ENCODE measurements at regions not wholly inside any gene's neighbourhood (a gene's known extent, or its start where the extent isn't known, plus 50 kb on each side); places are given as distances from the start of the nearest gene placed in this dataset.

GRCh38 chr14:34138175-34138574, 187.3 kb upstream of the EGLN3 start:
- H3K27ac ChIP-seq (replicated peaks) = no peak overlapping the region
- intact Hi-C loops (cut with micrococcal nuclease) = no loop called here
- peaks cover 15% of the 10 kb centered on the region for H3K4me1 ChIP-seq
- H3K27me3 ChIP-seq (ENCODE audit: low read depth) = no peaks in the 10 kb centered on the region
- DNase-seq = no peak
- H3K9me3 ChIP-seq (replicated peaks) = peaks cover 23% of the 10 kb centered on the region
- no peak for TF ChIP-seq CTCF (IDR thresholded peaks at IDR 0.05; ENCODE audit: borderline replicate concordance)
- H3K36me3 ChIP-seq = no peaks in the 10 kb centered on the region
- no peak overlapping the region for H3K4me3 ChIP-seq

GRCh38 chr14:34137001-34137745, 186.3 kb upstream of the EGLN3 start:
- no peak for TF ChIP-seq CTCF (IDR thresholded peaks at IDR 0.05; ENCODE audit: borderline replicate concordance)
- intact Hi-C loops (cut with micrococcal nuclease) = no loop called here

GRCh38 chr14:34135492-34135891, 184.6 kb upstream of the EGLN3 start:
- intact Hi-C loops (cut with micrococcal nuclease) = no loop called here
- Histone ChIP-seq H3K27ac (replicated peaks) (no peak overlapping the region), H3K4me3 (no peak overlapping the region), H3K27me3 (ENCODE audit: low read depth) (no peaks in the 10 kb centered on the region), H3K36me3 (no peaks in the 10 kb centered on the region), H3K4me1 (peaks cover 27% of the 10 kb centered on the region), H3K9me3 (replicated peaks) (no peaks in the 10 kb centered on the region)
- DNase-seq = no peak
- TF ChIP-seq CTCF (IDR thresholded peaks at IDR 0.05; ENCODE audit: borderline replicate concordance) = no peak

More at GRCh38 chr14:34137001-34137745, 186.3 kb upstream of the EGLN3 start:
- DNase-seq = no peak
- Histone ChIP-seq H3K27me3 (ENCODE audit: low read depth) (no peaks in the 10 kb centered on the region), H3K36me3 (no peaks in the 10 kb centered on the region), H3K27ac (replicated peaks) (no peak overlapping the region), H3K9me3 (replicated peaks) (peaks cover 13% of the 10 kb centered on the region), H3K4me3 (no peak overlapping the region), H3K4me1 (peaks cover 15% of the 10 kb centered on the region)

- intact Hi-C loops (cut with micrococcal nuclease) = no loop called here
- H3K27ac ChIP-seq (replicated peaks) = no peak overlapping the region
- no peak overlapping the region for H3K4me3 ChIP-seq
- peaks cover 28% of the 10 kb centered on the region for H3K4me1 ChIP-seq
- no peaks in the 10 kb centered on the region for H3K36me3 ChIP-seq
- no peak for DNase-seq
- H3K9me3 ChIP-seq (replicated peaks) = no peaks in the 10 kb centered on the region
- H3K27me3 ChIP-seq (ENCODE audit: low read depth) = no peaks in the 10 kb centered on the region
- no peak for TF ChIP-seq CTCF (IDR thresholded peaks at IDR 0.05; ENCODE audit: borderline replicate concordance)
Observed at GRCh38 chr14:34134484-34134883, 183.6 kb upstream of the EGLN3 start.

- no peaks in the 10 kb centered on the region for H3K36me3 ChIP-seq
- TF ChIP-seq CTCF (IDR thresholded peaks at IDR 0.05; ENCODE audit: borderline replicate concordance) = no peak
- no peak for DNase-seq
- no peaks in the 10 kb centered on the region for H3K9me3 ChIP-seq (replicated peaks)
- intact Hi-C loops (cut with micrococcal nuclease) = no loop called here
- H3K27ac ChIP-seq (replicated peaks) = peak overlapping the region; percentile 90
- H3K4me3 ChIP-seq = no peak overlapping the region
- no peaks in the 10 kb centered on the region for H3K27me3 ChIP-seq (ENCODE audit: low read depth)
- H3K4me1 ChIP-seq = peaks cover 39% of the 10 kb centered on the region
Observed at GRCh38 chr14:34129927-34130552, 179.2 kb upstream of the EGLN3 start.

Data from left ventricle myocardium inferior (tissue), 1 donor.